ENCODE measurements at regions not wholly inside any gene's neighbourhood (a gene's known extent, or its start where the extent isn't known, plus 50 kb on each side); places are given as distances from the start of the nearest gene placed in this dataset.

GRCh38 chr2:160606341-160606740, 112.7 kb upstream of the RBMS1 start:
- Histone ChIP-seq H3K36me3 (replicated peaks in 1 of 2) (no peaks in the 10 kb centered on the region), H3K4me1 (replicated peaks in 1 of 2) (no peaks in the 10 kb centered on the region), H3K27me3 (no peaks in the 10 kb centered on the region), H3K4me3 (no peak overlapping the region), H3K27ac (no peak overlapping the region), H3K9me3 (replicated peaks in 1 of 3) (no peaks in the 10 kb centered on the region)
- intact Hi-C loops (cut with DNase I), result no loop called here
- WGBS, 4 donors, result 68 to 88% (median 77%) methylated on average over 1 of the region's 1 CpG
- no peak for DNase-seq
- TF ChIP-seq CTCF (IDR thresholded peaks at IDR 0.05) (no peak), POLR2A (IDR thresholded peaks at IDR 0.05) (no peak)

GRCh38 chr2:160608599-160608998, 115.0 kb upstream of the RBMS1 start:
- Histone ChIP-seq H3K27ac (no peak overlapping the region), H3K27me3 (no peaks in the 10 kb centered on the region), H3K4me1 (replicated peaks in 1 of 2) (no peaks in the 10 kb centered on the region), H3K4me3 (no peak overlapping the region), H3K9me3 (replicated peaks in 1 of 3) (no peaks in the 10 kb centered on the region), H3K36me3 (replicated peaks in 1 of 2) (no peaks in the 10 kb centered on the region)
- TF ChIP-seq POLR2A (IDR thresholded peaks at IDR 0.05) (no peak), CTCF (IDR thresholded peaks at IDR 0.05) (no peak)
- intact Hi-C loops (cut with DNase I), result no loop called here
- DNase-seq, result no peak
- WGBS, 4 donors, result 62 to 91% (median 72%) methylated on average over 1 of the region's 1 CpG

GRCh38 chr2:160609346-160609745, 115.7 kb upstream of the RBMS1 start:
- Histone ChIP-seq H3K27ac (no peak overlapping the region), H3K4me3 (no peak overlapping the region), H3K4me1 (replicated peaks in 1 of 2) (no peaks in the 10 kb centered on the region), H3K27me3 (no peaks in the 10 kb centered on the region), H3K36me3 (replicated peaks in 1 of 2) (no peaks in the 10 kb centered on the region), H3K9me3 (replicated peaks in 1 of 3) (no peaks in the 10 kb centered on the region)
- intact Hi-C loops (cut with DNase I), result no loop called here
- TF ChIP-seq CTCF (IDR thresholded peaks at IDR 0.05) (no peak), POLR2A (IDR thresholded peaks at IDR 0.05) (no peak)
- 33 to 58% (median 41%) methylated on average over 1 of the region's 1 CpG for WGBS, 4 donors
- no peak for DNase-seq

- intact Hi-C loops (cut with DNase I), result no loop called here
- TF ChIP-seq CTCF (IDR thresholded peaks at IDR 0.05) (no peak), POLR2A (IDR thresholded peaks at IDR 0.05) (no peak)
Measured at GRCh38 chr2:160610041-160610440, 116.4 kb upstream of the RBMS1 start.

More at GRCh38 chr2:160610041-160610440, 116.4 kb upstream of the RBMS1 start:
- Histone ChIP-seq H3K4me1 (replicated peaks in 1 of 2) (no peaks in the 10 kb centered on the region), H3K9me3 (replicated peaks in 1 of 3) (no peaks in the 10 kb centered on the region), H3K36me3 (replicated peaks in 1 of 2) (no peaks in the 10 kb centered on the region), H3K27ac (no peak overlapping the region), H3K4me3 (no peak overlapping the region), H3K27me3 (no peaks in the 10 kb centered on the region)
- no peak for DNase-seq
- 88 to 92% (median 90%) methylated on average over 2 of the region's 2 CpGs for WGBS, 4 donors
